Lung (tissue), 11 donors: ENCODE measurements at regions not wholly inside any gene's neighbourhood (a gene's known extent, or its start where the extent isn't known, plus 50 kb on each side); places are given as distances from the start of the nearest gene placed in this dataset.

Experiments used
- ATAC-seq: fragments of 200-7000 bp; cut with Tn5 transposase; one replicate; pipeline ENCODE4 v1.9.1; 2020; ENCODE audit warnings: moderate number of reproducible peaks; ENCODE audit not compliant: insufficient read depth, low FRiP score
- DNase-seq, 3 donors: peaks; one replicate each; pipeline ENCODE4 v3.0.0-alpha.2; 2013 to 2017
- H3K27ac ChIP-seq, 2 donors: one replicate each; pipeline ENCODE4 v1.5.1; 2013; ENCODE audit warnings: mild to moderate bottlenecking in 2 of 2, moderate library complexity in 2 of 2, control low read depth in 1 of 2, inconsistent platforms in 1 of 2, low read depth in 1 of 2, low read length in 1 of 2
- H3K27me3 ChIP-seq, 3 donors: one replicate each; pipeline ENCODE4 v1.5.1; 2013; ENCODE audit warnings: low read length in 2 of 3; ENCODE audit not compliant: control insufficient read depth in 3 of 3, insufficient read depth in 3 of 3
- H3K36me3 ChIP-seq, 4 donors: one replicate each; pipeline ENCODE4 v1.5.1; 2013; ENCODE audit warnings: low read length in 4 of 4, mild to moderate bottlenecking in 1 of 4, moderate library complexity in 1 of 4; ENCODE audit not compliant: control insufficient read depth in 4 of 4, insufficient read depth in 4 of 4
- H3K4me1 ChIP-seq, 5 donors: one replicate each; pipeline ENCODE4 v1.5.1; 2013; ENCODE audit warnings: low read length in 5 of 5, mild to moderate bottlenecking in 2 of 5, moderate library complexity in 1 of 5; ENCODE audit not compliant: control insufficient read depth in 5 of 5, insufficient read depth in 5 of 5
- H3K4me3 ChIP-seq: one replicate; pipeline ENCODE4 v1.5.1; 2013; ENCODE audit warnings: mild to moderate bottlenecking, control low read depth, moderate library complexity
- H3K9ac ChIP-seq, 2 donors: one replicate each; pipeline ENCODE4 v1.5.1; 2013; ENCODE audit warnings: low read length in 2 of 2, control low read depth in 1 of 2; ENCODE audit not compliant: insufficient read depth in 1 of 2
- H3K9me3 ChIP-seq, 4 donors: one replicate each; pipeline ENCODE4 v1.5.1; 2013; ENCODE audit warnings: low read length in 3 of 4, mild to moderate bottlenecking in 1 of 4, moderate library complexity in 1 of 4; ENCODE audit not compliant: control insufficient read depth in 4 of 4, insufficient read depth in 3 of 4
- CTCF ChIP-seq: IDR thresholded peaks from 2 replicates; pipeline ENCODE4 v1.5.1; 2012; ENCODE audit warnings: mild to moderate bottlenecking; ENCODE audit errors: control extremely low read depth, extremely low read depth
- WGBS, 2 donors: extraction: QIAGEN DNeasy Blood & Tissue Kit; methylation state at CpG; one replicate each; pipeline ENCODE4 v1.1.7; 2013; 5-methylcytosine and 5-hydroxymethylcytosine counted together
- donor health status: control.
- donor health status: control.
- donor health status: Bipolar disorder and iron deficiency.
- donor health status: healthy.
- donor health status: DM: yes; HTN: yes; CAD: no.

GRCh38 chr10:43885842-43886241, 237.2 kb upstream of the ZNF32 start:
- Histone ChIP-seq H3K9me3 (no peaks in the 10 kb centered on the region), H3K27ac (no peak overlapping the region), H3K36me3 (no peaks in the 10 kb centered on the region), H3K27me3 (no peaks in the 10 kb centered on the region), H3K4me1 (peaks cover 0 to 3% (median 0%) of the 10 kb centered on the region in 5 donors), H3K4me3 (no peak overlapping the region), H3K9ac (no peak overlapping the region)
- no peak for DNase-seq
- TF ChIP-seq CTCF, result no peak
- ATAC-seq, result no peak
- 86% methylated on average over 2 of the region's 2 CpGs for WGBS, 2 donors

GRCh38 chr10:43885252-43885651, 236.6 kb upstream of the ZNF32 start:
- Histone ChIP-seq H3K9me3 (no peaks in the 10 kb centered on the region), H3K27ac (no peak overlapping the region), H3K27me3 (no peaks in the 10 kb centered on the region), H3K4me1 (peaks cover 0 to 3% (median 0%) of the 10 kb centered on the region in 5 donors), H3K36me3 (no peaks in the 10 kb centered on the region), H3K4me3 (no peak overlapping the region), H3K9ac (no peak overlapping the region)
- no peak for TF ChIP-seq CTCF
- 91 to 94% methylated on average over 5 of the region's 5 CpGs for WGBS, 2 donors
- ATAC-seq, result no peak
- DNase-seq, result no peak

- no peak for TF ChIP-seq CTCF
- Histone ChIP-seq H3K9ac (no peak overlapping the region), H3K9me3 (no peaks in the 10 kb centered on the region), H3K27ac (no peak overlapping the region), H3K36me3 (no peaks in the 10 kb centered on the region), H3K4me3 (no peak overlapping the region), H3K27me3 (no peaks in the 10 kb centered on the region), H3K4me1 (peaks cover 0 to 3% (median 0%) of the 10 kb centered on the region in 5 donors)
- 69 to 80% methylated on average over 8 of the region's 8 CpGs for WGBS, 2 donors
- no peak for ATAC-seq
- no peak for DNase-seq
Observed at GRCh38 chr10:43884501-43885105, 235.9 kb upstream of the ZNF32 start.

- peaks cover 0 to 10% (median 3%) of the 10 kb centered on the region in 5 donors for H3K4me1 ChIP-seq
- no peaks in the 10 kb centered on the region for H3K27me3 ChIP-seq
- TF ChIP-seq CTCF, result no peak
- no peak overlapping the region for H3K9ac ChIP-seq
- H3K9me3 ChIP-seq, result no peaks in the 10 kb centered on the region
- no peak overlapping the region for H3K27ac ChIP-seq
- DNase-seq (no peak), ATAC-seq (no peak)
- 82 to 91% methylated on average over 2 of the region's 2 CpGs for WGBS, 2 donors
- H3K4me3 ChIP-seq, result no peak overlapping the region
- H3K36me3 ChIP-seq, result no peaks in the 10 kb centered on the region
Observed at GRCh38 chr10:43882711-43883110, 234.0 kb upstream of the ZNF32 start.
